SK-N-SH treated with all-trans-retinoic acid at 6 μM for 48 hours (cell line): ENCODE measurements at regions not wholly inside any gene's neighbourhood (a gene's known extent, or its start where the extent isn't known, plus 50 kb on each side); places are given as distances from the start of the nearest gene placed in this dataset.

ENCODE experiments used
- ATAC-seq: fragments of 200-7000 bp; cut with Tn5 transposase; 3 replicates; pipeline ENCODE4 v1.9.1; 2020; ENCODE audit warnings: mild to moderate bottlenecking, moderate library complexity
- ARNTL ChIP-seq: fragments of 450-650 bp; formaldehyde crosslinking; IDR thresholded peaks from 2 replicates; pipeline ENCODE4 v1.5.0; 2020; ENCODE audit warnings: low read depth, mild to moderate bottlenecking, moderate library complexity, borderline replicate concordance
- BACH2 ChIP-seq: fragments of 250-450 bp; sonication (Bioruptor Pico); IDR thresholded peaks from 2 replicates; pipeline ENCODE4 v1.9.0; 2021; ENCODE audit warnings: mild to moderate bottlenecking, borderline replicate concordance
- CSDC2 ChIP-seq: fragments of 250-450 bp; sonication (Bioruptor Pico); IDR thresholded peaks from 2 replicates; pipeline ENCODE4 v1.5.0; 2020; ENCODE audit warnings: mild to moderate bottlenecking, moderate library complexity
- CSRNP3 ChIP-seq: fragments of 250-450 bp; sonication (Bioruptor Pico); IDR thresholded peaks from 2 replicates; pipeline ENCODE4 v1.5.1; 2021; ENCODE audit warnings: mild to moderate bottlenecking, moderate library complexity
- ESRRG ChIP-seq: fragments of 250-450 bp; sonication (Bioruptor Pico); IDR thresholded peaks from 2 replicates; pipeline ENCODE4 v1.6.1; 2021; ENCODE audit warnings: mild to moderate bottlenecking
- GLIS3 ChIP-seq: fragments of 250-450 bp; sonication (Bioruptor Pico); IDR thresholded peaks from 2 replicates; pipeline ENCODE4 v1.5.0; 2020; ENCODE audit warnings: mild to moderate bottlenecking, moderate library complexity
- ISL1 ChIP-seq: fragments of 250-450 bp; sonication (Bioruptor Pico); IDR thresholded peaks from 2 replicates; pipeline ENCODE4 v2.1.2; 2022; ENCODE audit warnings: mild to moderate bottlenecking, moderate library complexity
- PATZ1 ChIP-seq: fragments of 250-450 bp; sonication (Bioruptor Pico); IDR thresholded peaks from 2 replicates; pipeline ENCODE4 v1.8.0; 2020; ENCODE audit warnings: mild to moderate bottlenecking, moderate library complexity, borderline replicate concordance
- POU6F1 ChIP-seq: fragments of 250-450 bp; sonication (Bioruptor Pico); IDR thresholded peaks from 2 replicates; pipeline ENCODE4 v1.8.0; 2021; ENCODE audit warnings: low read depth, mild to moderate bottlenecking, moderate library complexity, borderline replicate concordance
- PPARA ChIP-seq: fragments of 250-450 bp; sonication (Bioruptor Pico); IDR thresholded peaks from 2 replicates; pipeline ENCODE4 v1.5.0; 2020; ENCODE audit warnings: mild to moderate bottlenecking, borderline replicate concordance
- RARB ChIP-seq: fragments of 250-450 bp; sonication (Bioruptor Pico); IDR thresholded peaks from 2 replicates; pipeline ENCODE4 v1.8.0; 2021; ENCODE audit warnings: mild to moderate bottlenecking, moderate library complexity
- SNAI2 ChIP-seq: fragments of 250-450 bp; sonication (Bioruptor Pico); IDR thresholded peaks from 2 replicates; pipeline ENCODE4 v1.5.0; 2020; ENCODE audit warnings: mild to moderate bottlenecking, moderate library complexity
- TCF4 ChIP-seq: fragments of 250-450 bp; sonication (Bioruptor Pico); IDR thresholded peaks from 2 replicates; pipeline ENCODE4 v1.8.0; 2021; ENCODE audit warnings: mild to moderate bottlenecking, moderate library complexity, borderline replicate concordance
- ZC3H10 ChIP-seq: fragments of 250-450 bp; sonication (Bioruptor Pico); IDR thresholded peaks from 2 replicates; pipeline ENCODE4 v1.5.1; 2021; ENCODE audit warnings: mild to moderate bottlenecking, moderate library complexity
- ZFP3 ChIP-seq: fragments of 250-450 bp; sonication (Bioruptor Pico); IDR thresholded peaks from 2 replicates; pipeline ENCODE4 v1.5.0; 2020; ENCODE audit warnings: mild to moderate bottlenecking, moderate library complexity
- ZFP30 ChIP-seq: fragments of 450-650 bp; formaldehyde crosslinking; IDR thresholded peaks from 2 replicates; pipeline ENCODE4 v1.5.0; 2022; ENCODE audit warnings: mild to moderate bottlenecking, moderate library complexity
- ZNF565 ChIP-seq: fragments of 450-650 bp; formaldehyde crosslinking; conservative IDR thresholded peaks from 2 replicates; pipeline ENCODE4 v1.5.0; 2020; ENCODE audit warnings: low read depth, mild to moderate bottlenecking, moderate library complexity
- ZNF70 ChIP-seq: fragments of 450-650 bp; formaldehyde crosslinking; IDR thresholded peaks from 2 replicates; pipeline ENCODE4 v1.5.0; 2020; ENCODE audit warnings: mild to moderate bottlenecking, moderate library complexity

- no peak for TF ChIP-seq POU6F1 (CRISPR knock-in tag)
- no peak for TF ChIP-seq PPARA (CRISPR knock-in tag)
- TF ChIP-seq CSRNP3 (CRISPR knock-in tag) = no peak
- no peak for TF ChIP-seq SNAI2 (CRISPR knock-in tag)
- TF ChIP-seq ZNF565 (CRISPR knock-in tag) = no peak
- no peak for TF ChIP-seq ZFP30
- TF ChIP-seq RARB = no peak
- TF ChIP-seq ZFP3 (CRISPR knock-in tag) = no peak
These were observed 100.1 kb downstream of the MAFB start (continued) for GRCh38 chr20:40588891-40589290.

GRCh38 chr20:40587038-40587437, 102.0 kb downstream of the MAFB start:
- TF ChIP-seq BACH2 (CRISPR knock-in tag) = no peak
- ATAC-seq = no peak

- no peak for TF ChIP-seq POU6F1 (CRISPR knock-in tag)
- TF ChIP-seq SNAI2 (CRISPR knock-in tag) = no peak
- no peak for TF ChIP-seq TCF4 (CRISPR knock-in tag)
- ATAC-seq = no peak
These were observed 104.8 kb downstream of the MAFB start for GRCh38 chr20:40584130-40584809.

GRCh38 chr20:40583636-40584035, 105.4 kb downstream of the MAFB start:
- ATAC-seq = no peak
- TF ChIP-seq ZNF70 (CRISPR knock-in tag) (no peak), CSRNP3 (CRISPR knock-in tag) (no peak), CSDC2 (no peak), ISL1 (CRISPR knock-in tag) (no peak), POU6F1 (CRISPR knock-in tag) (no peak), TCF4 (CRISPR knock-in tag) (no peak), ZFP3 (CRISPR knock-in tag) (no peak), GLIS3 (no peak), PATZ1 (CRISPR knock-in tag) (no peak), ZFP30 (no peak), PPARA (CRISPR knock-in tag) (no peak), ESRRG (CRISPR knock-in tag) (no peak), ARNTL (CRISPR knock-in tag) (no peak), ZC3H10 (CRISPR knock-in tag) (no peak), ZNF565 (CRISPR knock-in tag) (no peak)
